ENCODE measurements at regions not wholly inside any gene's neighbourhood (a gene's known extent, or its start where the extent isn't known, plus 50 kb on each side); places are given as distances from the start of the nearest gene placed in this dataset.

DNA sequence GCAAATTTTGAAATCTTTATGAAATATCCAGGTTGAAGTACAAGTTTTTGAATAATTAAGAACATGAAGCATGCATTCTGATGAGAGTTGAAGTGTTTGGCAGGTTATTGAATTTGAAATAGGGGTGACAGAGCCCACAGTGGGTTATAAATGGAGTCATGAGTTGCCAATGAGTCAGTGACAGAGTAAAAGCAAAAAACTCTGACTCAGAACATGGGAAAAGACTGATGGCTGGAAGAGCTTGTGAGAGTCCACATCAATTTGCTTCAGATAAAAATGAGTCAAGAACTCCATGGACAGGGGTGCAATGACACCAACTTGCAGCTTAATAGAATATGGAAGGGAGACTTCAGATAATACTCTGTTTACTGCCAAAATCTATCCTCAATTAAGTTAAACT, 105.3 kb downstream of the SLC6A15 start:
- no peak for DNase-seq

DNA sequence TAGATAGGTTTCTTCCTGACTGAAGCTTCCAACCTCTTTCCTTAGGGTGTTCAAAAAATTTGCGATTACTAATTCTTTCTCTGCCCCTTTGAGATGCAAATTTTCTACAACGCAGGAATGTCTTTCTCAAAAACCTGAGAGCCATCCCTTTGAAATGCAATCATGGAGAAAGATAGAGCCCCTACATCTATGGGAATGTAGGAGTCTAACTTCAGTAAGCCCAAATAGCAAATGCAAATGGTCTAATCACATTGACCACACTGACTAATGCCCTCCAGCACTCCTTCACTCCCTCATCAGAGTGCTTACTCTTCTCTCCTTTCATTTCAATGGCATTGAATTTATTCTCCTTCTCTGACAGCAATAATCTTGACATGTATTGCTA, 107.1 kb downstream of the SLC6A15 start:
- no peak for DNase-seq

DNA sequence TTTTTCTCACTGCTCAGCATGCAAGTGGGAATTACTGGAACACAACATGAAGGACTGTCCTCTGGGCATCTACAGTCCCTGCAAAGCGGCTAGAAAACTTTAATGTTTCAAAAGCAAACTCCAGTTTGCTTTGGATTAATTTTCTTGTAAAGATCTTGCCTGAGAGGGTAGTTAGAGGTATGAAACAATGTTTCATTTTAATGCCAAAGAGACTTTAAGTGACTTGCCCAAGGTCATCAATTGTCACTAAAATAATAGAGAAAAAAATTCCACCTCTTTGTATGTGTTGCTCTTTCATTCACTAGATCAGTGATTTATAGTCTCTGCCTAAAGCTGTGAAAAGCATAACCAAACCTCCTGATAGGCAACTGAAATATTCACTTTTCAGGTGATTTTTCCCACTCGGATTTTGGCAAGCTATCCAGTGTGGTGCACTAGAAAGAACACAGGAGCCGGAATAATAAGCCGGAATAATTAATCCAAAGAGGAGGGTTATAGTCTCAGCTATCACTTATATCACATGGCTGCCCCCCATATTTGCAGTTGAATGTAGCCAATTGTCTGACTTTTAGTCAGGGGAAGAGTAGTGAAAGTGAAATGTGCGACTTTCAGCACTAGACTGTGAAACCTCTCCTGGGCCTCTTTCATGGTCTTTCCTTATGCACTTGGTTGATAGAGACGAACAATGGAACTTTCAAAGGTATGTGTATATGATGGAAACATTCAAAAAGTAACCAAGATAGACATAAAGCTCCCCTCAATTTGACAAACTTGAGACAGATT, 107.7 kb downstream of the SLC6A15 start:
- DNase-seq = no peak

DNA sequence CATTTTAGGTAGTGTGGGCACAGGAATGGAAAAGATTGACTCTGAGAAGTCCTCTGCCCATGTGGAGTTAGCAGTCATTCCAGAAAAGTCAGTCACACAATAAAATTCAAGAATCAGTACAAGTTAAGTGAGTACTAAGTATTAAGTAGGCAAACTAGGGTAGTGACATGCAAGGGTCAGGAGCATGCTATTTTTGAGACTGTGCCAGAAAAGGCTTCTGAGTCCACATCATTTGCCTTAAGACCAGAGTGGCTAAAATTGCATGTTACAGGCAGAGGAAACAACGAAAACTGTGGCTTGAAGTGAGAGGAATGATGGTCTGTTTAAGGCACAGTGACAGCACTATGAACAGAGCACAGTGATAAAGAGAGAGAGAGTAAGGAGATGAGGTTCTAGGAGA, 108.9 kb downstream of the SLC6A15 start:
- no peak for DNase-seq

DNA sequence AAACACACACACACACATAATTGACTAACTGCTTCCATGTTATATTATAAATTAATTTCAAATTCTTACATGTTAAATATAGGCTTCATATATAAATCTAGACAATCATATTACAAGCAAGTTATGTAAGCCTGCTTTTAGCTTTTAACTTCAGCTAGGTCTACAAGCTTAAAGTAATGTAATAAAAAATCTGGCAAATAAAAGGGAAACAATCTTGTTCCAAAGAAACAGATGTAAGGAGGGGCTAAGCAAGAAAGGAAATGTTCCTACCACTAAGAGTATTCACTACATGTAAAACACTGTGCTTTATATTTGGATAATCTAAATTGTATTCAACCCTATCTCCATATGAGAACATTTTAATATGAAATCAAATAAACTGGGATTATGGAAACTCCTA, 110.4 kb downstream of the SLC6A15 start:
- no peak for DNase-seq

DNA sequence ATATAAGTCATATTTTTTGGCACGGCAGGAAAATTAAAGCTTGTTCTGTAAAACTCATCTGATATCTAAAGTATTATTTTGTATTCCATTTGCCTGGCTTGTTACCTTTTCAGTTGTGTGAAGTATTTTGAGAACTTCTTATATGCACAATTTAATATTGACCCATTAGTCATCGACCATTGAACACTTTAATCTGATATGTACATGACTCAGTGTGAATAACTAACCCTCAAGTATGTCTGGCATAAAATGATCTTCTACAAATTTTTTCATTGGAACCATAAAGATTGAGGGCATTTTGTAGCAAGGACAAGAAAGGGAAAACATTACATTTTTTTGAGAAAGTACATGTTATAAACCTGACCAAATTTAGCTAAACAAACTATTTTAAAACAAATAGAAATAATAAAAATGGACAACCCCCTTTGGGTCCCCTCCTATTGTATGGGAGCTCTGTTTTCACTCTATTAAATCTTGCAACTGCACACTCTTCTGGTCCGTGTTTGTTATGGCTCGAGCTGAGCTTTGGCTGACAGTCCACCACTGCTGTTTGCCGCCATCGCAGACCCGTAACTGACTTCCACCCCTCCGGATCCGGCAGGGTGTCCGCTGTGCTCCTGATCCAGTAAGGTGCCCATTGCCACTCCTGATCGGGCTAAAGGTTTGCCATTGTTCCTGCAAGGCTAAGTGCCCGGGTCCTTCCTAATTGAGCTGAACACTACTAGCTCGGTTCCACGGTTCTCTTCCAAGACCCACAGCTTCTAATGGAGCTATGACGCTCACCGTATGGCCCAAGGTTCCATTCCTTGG, 118.8 kb downstream of the SLC6A15 start:
- no peak for DNase-seq

DNA sequence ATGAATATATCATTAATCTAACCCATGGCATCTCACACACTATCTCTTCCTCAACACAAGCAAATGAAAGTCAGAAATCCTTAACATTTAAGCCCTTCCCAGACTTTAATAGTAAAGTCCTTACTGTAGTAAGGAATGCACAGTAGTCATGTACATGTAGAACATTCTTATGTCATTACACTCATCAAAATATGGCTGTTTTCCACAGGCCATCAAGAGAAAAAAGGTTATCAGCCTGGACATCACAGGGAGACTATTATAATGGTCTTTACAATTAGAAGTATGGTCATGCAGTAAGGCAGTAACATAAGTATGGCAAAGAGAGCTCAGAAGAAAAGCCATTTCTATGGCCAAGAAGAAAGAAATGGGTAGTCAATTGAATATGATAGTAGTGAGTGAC, 121.2 kb downstream of the SLC6A15 start:
- DNase-seq = no peak

DNA sequence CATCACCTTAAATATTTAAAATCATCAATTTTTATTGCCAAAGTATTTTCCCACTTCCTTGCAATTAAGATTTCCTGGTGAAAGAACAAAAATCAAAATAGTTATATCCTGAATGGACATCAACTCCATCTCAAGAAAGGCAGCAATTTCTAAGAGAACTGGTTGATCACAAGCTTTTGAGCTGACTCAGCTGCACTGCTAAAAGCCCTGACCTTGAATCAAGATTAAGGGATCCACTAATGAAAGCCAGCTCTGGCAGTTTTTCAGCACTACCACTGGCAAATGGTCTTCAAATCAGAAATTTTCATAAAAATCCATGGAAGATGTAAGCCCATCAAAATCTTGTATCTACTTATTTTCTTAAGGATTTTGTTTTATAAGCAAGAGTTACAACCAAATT, 123.4 kb downstream of the SLC6A15 start:
- no peak for DNase-seq

DNA sequence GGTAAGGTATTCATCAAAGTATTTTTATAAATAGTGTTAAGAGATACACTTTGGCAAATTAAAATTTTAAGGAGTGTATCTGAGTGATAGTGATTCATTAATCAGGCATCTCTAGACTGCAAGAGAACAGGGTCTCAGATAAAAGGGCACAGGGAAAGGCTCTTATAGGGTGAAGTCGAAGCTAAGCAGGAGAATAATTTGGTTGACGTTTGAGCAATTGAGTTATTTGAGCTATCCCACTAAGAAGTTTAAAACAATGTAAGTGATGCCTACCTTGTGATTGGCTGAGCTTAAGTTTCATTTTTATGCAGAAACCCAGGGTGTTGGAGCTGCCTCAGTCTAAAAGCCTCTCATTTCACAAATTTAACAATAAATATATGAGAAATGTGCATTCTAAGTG, 125.3 kb downstream of the SLC6A15 start:
- no peak for DNase-seq

DNA sequence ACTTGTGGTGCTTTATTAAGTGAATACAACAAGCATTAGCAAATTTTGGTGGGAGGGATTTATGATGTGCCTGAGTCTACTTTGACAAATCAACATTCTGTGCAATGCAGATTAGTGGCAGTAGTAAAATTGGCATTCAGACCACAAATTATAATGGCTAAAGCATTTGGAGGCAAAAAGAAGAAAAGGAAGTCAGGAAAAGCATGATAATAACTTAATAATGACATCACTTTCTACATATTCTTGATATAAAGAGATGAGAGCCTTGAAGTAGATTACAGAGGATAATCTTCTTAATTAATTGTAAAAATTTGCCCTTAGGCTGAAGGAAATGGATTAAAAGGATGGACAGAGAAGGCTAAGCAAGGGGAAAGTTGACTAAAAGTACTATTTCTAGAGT, 126.0 kb downstream of the SLC6A15 start:
- DNase-seq = no peak

DNA sequence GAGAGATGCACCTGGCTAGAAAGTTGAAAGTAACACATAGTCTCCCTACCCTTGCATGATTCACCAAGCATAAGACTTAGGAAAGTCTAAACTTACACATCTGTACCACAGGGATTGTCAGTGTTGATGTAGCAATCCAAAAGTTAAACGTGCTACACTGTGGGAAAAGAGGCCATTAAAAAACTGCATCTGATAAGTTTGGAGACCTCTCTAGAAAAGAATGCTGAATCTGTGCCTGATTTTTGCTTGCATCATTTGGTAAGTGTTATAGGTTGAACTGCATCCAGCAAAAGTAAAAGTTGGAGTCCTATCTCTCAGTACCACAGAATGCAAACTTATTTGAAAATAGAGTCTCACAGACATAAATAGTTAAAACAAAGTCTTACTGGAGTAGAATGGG, 126.6 kb downstream of the SLC6A15 start:
- no peak for DNase-seq

DNA sequence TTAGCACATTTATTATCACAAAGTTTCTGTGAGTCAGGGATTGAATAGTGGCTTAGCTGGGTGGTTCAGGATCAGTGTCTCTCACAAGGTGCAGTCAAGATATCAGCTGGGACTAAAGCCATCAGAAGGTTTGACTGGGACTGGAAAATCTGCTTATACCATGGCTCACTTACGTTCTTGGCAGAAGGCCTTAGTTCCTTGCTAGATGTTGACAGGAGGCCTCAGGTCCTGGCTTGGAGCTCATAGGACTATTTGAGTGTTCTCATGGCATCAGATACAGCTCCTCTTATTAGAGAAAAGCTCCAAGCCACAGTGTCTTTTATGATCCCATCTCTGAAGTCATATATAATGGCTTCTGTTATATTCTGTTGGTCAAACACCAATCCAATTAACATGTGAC, 127.3 kb downstream of the SLC6A15 start:
- no peak for DNase-seq

DNA sequence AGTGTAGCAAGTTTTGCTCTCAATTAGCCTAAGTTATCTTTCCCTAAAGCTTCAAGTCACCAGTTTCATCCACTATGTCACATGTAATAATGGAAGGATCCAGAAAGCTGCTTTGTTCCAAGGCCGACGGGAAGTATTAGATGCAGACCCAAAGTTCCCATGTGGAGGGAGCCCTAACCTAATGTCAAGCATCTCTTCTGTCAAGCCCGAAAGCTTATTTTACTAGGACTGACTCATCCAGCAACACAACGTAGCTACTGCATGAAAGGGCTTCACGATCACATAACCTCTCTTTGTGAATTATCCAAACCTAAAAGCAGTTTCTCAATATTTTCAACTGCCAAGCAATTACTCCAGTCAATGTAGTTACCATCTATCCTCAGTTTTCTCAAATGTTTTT, 133.4 kb downstream of the SLC6A15 start:
- DNase-seq = no peak

DNA sequence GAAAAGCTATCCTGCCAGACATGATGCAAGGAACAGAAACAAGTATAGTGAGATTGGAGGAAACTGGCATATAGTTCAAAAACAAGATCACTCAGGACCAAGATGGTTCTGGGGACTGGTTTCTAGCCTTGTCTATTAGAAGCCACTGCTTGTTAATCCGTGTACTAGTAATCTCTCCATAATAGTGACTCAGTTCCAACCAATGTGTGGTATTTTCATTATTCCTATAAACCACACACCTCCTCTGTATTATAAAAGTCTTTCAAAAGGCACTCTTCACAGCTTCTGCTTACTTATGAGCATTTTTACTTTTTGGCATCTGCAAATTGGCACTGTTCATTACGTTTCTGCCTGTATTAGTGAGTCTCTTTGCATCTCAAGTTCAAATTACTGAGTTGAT, 140.3 kb downstream of the SLC6A15 start:
- no peak for DNase-seq

DNA sequence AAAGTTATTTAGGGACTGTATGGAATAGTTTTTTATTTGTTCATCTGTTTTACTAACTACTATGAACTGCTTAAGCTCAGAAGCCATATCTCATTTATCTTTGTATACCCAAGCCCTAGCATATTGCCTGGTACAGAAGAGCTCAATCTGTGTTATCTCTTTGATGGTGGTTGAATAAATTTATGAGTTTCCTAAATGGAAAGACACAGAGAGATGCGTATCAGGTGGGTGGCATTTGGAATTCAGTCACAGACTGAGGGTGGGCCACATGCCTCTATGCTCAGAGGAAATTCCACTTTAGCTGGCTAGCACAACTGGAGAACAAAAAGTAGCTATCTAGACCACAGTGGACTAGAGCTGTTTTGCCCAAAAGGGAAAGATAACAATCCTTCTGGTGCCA, 145.5 kb downstream of the SLC6A15 start:
- DNase-seq = no peak

DNA sequence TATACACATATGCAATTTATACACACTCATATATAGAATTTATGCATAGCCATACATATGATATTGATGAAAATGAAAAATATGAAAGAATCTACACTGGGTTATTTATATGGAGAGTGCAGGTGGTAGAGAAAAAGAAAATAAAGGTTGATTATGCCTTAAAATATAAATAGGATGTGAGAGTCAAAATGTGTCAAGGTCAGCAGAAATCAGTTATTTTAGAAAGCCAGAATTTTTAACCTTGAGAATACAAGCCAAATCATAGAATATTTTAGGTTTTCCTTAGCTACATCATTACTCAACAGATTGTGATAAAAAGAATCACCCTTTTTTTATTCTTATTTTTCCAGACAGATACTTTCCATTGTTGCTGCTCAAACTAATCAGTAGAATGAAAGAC, 146.2 kb downstream of the SLC6A15 start:
- DNase-seq = no peak

DNA sequence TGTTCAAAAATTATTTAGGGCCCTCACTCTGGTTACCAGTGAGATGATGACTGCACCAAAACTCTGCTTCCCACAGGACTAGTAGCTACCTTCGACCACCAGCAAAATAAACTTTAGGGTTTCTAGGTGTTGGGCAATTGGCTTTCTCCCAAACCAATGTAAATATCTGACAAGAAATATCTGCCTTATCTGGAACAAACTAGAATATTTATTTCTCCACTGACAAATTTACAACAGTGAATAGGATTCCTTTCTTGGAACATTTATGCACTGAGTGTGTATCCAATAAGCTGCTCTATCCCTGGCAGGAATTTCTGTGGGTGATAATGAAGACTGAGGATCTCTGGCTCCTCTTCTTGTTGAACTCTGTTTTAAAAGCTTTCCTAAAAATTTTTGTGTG, 148.6 kb downstream of the SLC6A15 start:
- DNase-seq = no peak

DNA sequence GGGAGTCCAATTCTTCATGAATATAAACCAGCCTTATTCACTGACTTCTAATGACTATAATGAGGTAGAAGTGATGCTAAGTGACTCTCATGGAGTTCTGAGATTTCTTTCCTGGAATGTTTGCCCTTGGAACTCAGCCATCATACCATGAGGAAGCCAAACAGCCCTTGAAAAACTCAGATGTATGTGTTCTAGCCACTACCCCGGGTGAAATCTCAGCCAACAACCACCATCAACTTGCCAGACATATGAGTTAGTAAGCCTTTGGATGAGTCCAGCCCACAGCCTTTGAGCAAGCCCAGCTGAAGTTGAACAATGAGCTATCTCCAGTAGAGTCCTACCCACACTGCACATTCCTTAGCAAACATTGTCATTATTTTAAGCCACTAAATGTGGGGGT, 149.5 kb downstream of the SLC6A15 start:
- no peak for DNase-seq

DNA sequence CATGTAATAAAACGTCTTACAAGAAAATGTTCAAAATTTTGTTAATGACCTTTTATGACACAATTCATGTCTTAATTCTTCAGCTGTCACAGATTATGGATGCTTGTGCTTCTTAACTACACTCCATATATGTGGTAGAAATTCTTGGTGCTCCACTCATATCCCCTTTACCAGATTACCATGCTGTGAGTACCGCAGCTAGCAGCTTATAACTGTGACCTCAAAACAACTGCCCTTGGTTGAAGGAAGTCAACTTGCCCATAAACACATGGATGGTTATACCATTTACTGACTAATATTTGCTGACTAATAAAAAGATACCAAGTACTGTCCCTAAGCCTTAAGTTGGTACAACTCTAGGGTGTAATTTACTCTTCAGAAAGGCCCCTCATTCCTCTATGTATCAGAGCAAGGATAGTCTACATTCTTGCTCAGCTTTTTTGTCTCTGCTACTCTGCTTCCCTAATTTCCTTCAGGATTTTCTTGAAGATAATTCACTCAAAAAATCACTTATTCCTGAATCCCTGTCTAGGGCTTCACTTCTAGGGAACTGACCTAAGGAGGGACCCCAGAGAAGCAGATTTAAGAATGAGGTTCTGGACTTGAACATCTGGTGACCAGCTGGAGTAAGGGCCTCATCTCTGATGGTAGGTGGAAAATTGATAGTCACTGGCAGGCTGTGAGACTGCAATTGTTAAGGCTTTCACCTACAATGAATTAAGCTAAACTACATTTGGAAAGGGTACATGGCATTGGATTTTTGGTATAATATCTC, 152.3 kb downstream of the SLC6A15 start:
- no peak for DNase-seq

DNA sequence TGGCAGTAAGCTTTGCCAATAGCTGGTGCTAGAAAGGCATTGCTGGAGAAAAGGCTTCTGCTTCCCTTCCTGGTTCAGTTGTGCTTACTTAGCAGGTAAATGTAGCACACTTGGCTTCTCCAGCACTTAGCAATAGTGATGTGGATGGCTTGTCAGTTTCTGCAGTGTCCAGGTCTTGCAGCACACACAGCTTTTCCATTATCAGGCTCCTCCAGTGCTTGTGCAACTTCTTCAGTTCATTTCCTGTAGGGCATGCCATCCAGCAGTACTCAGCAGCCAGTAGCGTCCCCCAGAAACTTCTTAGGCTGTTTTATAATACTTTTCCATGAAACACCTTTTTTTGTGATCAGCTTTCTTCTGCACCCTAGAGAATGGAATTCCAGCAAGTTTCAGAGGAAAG, 154.6 kb downstream of the SLC6A15 start:
- no peak for DNase-seq

DNA sequence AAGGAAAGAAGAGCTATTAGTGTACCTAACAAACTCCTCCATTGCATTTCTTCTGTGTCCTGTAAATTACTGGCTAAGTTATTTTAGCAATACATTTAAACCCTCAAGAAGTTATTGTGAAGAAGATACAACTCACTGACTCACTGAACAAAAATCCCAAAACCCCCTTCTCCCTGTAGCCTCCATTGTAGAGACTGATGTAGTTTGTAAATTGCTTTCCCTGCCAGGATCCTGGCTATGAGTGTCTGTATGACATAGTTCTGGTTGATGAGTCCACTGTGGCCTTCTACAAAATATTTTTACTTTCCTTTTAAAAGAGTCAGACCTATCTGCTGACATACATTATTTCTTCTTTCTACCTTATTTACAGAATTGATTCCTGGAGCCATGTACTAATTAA, 155.6 kb downstream of the SLC6A15 start:
- DNase-seq = no peak

DNA sequence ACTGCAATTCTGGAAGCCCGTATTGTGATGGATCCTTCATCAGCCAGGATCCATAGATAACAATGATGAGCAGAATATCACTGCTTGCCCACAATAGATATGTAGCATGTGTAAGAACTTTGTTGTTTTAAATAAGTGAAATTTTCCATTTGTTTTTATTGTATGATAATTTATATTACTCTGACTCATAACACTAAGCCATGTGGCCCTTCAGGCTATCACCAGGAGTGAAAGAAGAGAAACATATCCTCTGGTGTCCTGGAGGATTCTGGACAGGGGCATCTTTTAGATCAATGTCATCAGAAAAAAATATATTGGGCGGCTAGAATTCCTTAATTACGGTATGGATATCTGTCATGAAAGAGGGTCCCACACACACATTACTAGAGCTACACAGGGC, 167.5 kb downstream of the SLC6A15 start:
- DNase-seq = no peak

DNA sequence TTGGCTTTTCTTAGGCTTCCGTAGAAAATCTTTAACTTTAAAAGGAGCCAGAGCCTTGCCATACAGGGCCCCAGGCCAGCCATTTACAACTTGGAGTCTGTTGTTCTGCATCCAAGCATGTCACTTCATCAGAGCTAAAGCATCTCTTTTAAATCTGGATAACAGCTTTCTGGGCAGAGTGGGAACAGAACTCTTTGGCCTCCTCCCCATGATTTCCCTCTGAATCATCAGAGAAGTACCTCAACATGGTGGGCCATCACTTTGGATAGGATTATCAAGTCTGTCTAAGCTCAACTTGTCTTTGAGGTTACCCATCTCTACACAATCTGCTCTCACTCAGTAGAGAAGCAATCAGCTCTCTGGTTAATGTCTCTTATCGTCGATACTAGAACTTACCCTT, 170.9 kb downstream of the SLC6A15 start:
- no peak for DNase-seq
